ENCODE measurements at regions not wholly inside any gene's neighbourhood (a gene's known extent, or its start where the extent isn't known, plus 50 kb on each side); places are given as distances from the start of the nearest gene placed in this dataset.

DNA sequence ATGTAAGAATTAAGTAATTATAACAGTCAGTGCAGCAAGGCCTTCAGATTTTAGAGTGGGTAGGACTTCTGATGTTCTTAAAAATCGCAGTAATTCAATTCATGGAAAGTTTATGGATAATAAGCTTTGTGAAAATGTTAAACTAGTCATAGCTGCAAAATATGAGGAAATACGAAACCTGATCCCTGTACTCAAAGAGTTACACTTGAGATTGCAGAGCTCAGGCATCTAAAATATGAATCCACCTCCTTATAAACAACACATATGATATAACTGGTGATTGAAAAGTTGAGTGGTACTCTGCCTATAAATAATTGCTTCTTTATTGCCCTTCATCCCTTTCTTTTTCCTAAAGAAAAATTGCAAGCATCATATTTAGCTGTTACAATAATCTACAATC, 473.3 kb downstream of the OTOL1 start:
- Histone ChIP-seq H2AFZ (ENCODE audit: insufficient read depth, low read depth, low read length, poor library complexity, severe bottlenecking) (no peak overlapping the region), H3K9ac (ENCODE audit: insufficient read depth, low read length, poor library complexity, severe bottlenecking) (no peak overlapping the region), H3K9me3 (replicated peaks in 1 of 2; ENCODE audit: control insufficient read depth in 1 of 2, insufficient read depth in 1 of 2, low read length in 2 of 2) (peaks cover 0 to 9% of the 10 kb centered on the region in 2 donors), H3K27me3 (ENCODE audit: control insufficient read depth in 2 of 2, insufficient read depth in 2 of 2, low read length in 2 of 2) (no peaks in the 10 kb centered on the region), H4K20me1 (ENCODE audit: insufficient read depth, low read length) (no peaks in the 10 kb centered on the region), H3K79me2 (ENCODE audit: insufficient read depth, low read length) (no peaks in the 10 kb centered on the region), H3K4me2 (replicated peaks; ENCODE audit: extremely low read depth, low read length, poor library complexity, severe bottlenecking) (no peak overlapping the region), H3K4me1 (ENCODE audit: control insufficient read depth in 1 of 2, insufficient read depth in 2 of 2, low read length in 2 of 2) (no peaks in the 10 kb centered on the region), H3K4me3 (replicated peaks in 1 of 3; ENCODE audit: low read depth in 2 of 3, low read length in 3 of 3) (no peak overlapping the region), H3K36me3 (replicated peaks in 1 of 2; ENCODE audit: control insufficient read depth in 1 of 2, insufficient read depth in 2 of 2, low read length in 2 of 2) (no peaks in the 10 kb centered on the region), H3K27ac (ENCODE audit: low read depth in 1 of 2, low read length in 2 of 2) (no peak overlapping the region)
- Mint-ChIP-seq H3K36me3 (no peaks in the 10 kb centered on the region), H3K4me1 (no peaks in the 10 kb centered on the region), H3K27me3 (ENCODE audit: low read depth in 3 of 3) (peaks cover 0 to under 1% (median 0%) of the 10 kb centered on the region in 3 donors), H3K4me3 (no peak overlapping the region), H3K27ac (no peak overlapping the region), H3K9me3 (peaks cover 2 to 5% (median 3%) of the 10 kb centered on the region in 7 donors)
- intact Hi-C loops (cut with micrococcal nuclease) = no loop called here
- DNase-seq = no peak
- no CpG with 5 or more reads among the region's 2 CpGs for WGBS (ENCODE audit: insufficient coverage)
- no peak for TF ChIP-seq CTCF (IDR thresholded peaks at IDR 0.05)

DNA sequence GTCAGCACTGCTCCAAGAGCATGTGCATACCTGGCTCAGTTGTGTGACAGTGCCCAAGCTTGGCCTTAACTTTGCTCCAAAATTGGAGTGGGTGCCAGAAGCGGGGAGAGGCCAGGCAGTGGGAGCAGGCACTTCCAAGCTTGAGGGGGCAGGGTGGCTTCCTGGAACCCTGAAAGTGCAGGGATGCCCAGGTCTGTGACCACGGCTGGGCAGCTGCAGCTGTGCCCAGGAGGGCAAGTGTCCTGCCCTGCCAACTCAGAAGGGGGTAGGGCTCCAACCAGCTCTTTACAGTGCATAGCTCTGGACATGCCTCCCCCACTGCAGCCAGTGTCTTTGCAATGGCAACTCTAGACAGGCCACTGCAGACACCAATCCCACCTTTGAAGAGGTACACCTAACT, 478.6 kb downstream of the OTOL1 start:
- no peaks in the 10 kb centered on the region for H3K27me3 ChIP-seq (ENCODE audit: control insufficient read depth in 2 of 2, insufficient read depth in 2 of 2, low read length in 2 of 2)
- no peak overlapping the region for H3K4me3 Mint-ChIP-seq
- H3K79me2 ChIP-seq (ENCODE audit: insufficient read depth, low read length) = no peaks in the 10 kb centered on the region
- no peaks in the 10 kb centered on the region for H3K36me3 Mint-ChIP-seq
- WGBS (ENCODE audit: insufficient coverage) = 81% methylated on average over 2 of the region's 2 CpGs
- H2AFZ ChIP-seq (ENCODE audit: insufficient read depth, low read depth, low read length, poor library complexity, severe bottlenecking) = no peak overlapping the region
- H4K20me1 ChIP-seq (ENCODE audit: insufficient read depth, low read length) = no peaks in the 10 kb centered on the region
- peaks cover 3 to 18% (median 8%) of the 10 kb centered on the region in 7 donors for H3K9me3 Mint-ChIP-seq
- no peak for TF ChIP-seq CTCF (IDR thresholded peaks at IDR 0.05)
- H3K36me3 ChIP-seq (replicated peaks in 1 of 2; ENCODE audit: control insufficient read depth in 1 of 2, insufficient read depth in 2 of 2, low read length in 2 of 2) = no peaks in the 10 kb centered on the region
- intact Hi-C loops (cut with micrococcal nuclease) = no loop called here
- no peak overlapping the region for H3K4me3 ChIP-seq (replicated peaks in 1 of 3; ENCODE audit: low read depth in 2 of 3, low read length in 3 of 3)
- no peaks in the 10 kb centered on the region for H3K4me1 ChIP-seq (ENCODE audit: control insufficient read depth in 1 of 2, insufficient read depth in 2 of 2, low read length in 2 of 2)
- H3K9ac ChIP-seq (ENCODE audit: insufficient read depth, low read length, poor library complexity, severe bottlenecking) = no peak overlapping the region
- H3K4me1 Mint-ChIP-seq = no peaks in the 10 kb centered on the region
- H3K27ac Mint-ChIP-seq = no peak overlapping the region
- H3K4me2 ChIP-seq (replicated peaks; ENCODE audit: extremely low read depth, low read length, poor library complexity, severe bottlenecking) = no peak overlapping the region
- H3K27ac ChIP-seq (ENCODE audit: low read depth in 1 of 2, low read length in 2 of 2) = no peak overlapping the region
- H3K27me3 Mint-ChIP-seq (ENCODE audit: low read depth in 3 of 3) = peaks cover 0 to 1% (median 1%) of the 10 kb centered on the region in 3 donors
- peaks cover 0 to 38% of the 10 kb centered on the region in 2 donors for H3K9me3 ChIP-seq (replicated peaks in 1 of 2; ENCODE audit: control insufficient read depth in 1 of 2, insufficient read depth in 1 of 2, low read length in 2 of 2)
- DNase-seq = no peak

Measured in CD14-positive monocyte (primary cell).